Frontal cortex (tissue), 3 donors: ENCODE measurements at regions not wholly inside any gene's neighbourhood (a gene's known extent, or its start where the extent isn't known, plus 50 kb on each side); places are given as distances from the start of the nearest gene placed in this dataset.
"Not testable (repeated sequence)": the region's sequence is repeated elsewhere in the genome, so short reads cannot be mapped to it uniquely, and the experiment has no call there.

Experiments used
- DNase-seq, 2 donors: peaks; one replicate each; pipeline ENCODE4 v3.0.0; 2012; ENCODE audit warnings: low spot score in 2 of 2
- FAIRE-seq: peaks from 2 replicates; lab custom pipeline; 2012; peaks lifted over from hg19 to GRCh38; lab: Jason Lieb, UNC
- donor health status: control.
- donor health status: control.
- donor health status: control.

DNA sequence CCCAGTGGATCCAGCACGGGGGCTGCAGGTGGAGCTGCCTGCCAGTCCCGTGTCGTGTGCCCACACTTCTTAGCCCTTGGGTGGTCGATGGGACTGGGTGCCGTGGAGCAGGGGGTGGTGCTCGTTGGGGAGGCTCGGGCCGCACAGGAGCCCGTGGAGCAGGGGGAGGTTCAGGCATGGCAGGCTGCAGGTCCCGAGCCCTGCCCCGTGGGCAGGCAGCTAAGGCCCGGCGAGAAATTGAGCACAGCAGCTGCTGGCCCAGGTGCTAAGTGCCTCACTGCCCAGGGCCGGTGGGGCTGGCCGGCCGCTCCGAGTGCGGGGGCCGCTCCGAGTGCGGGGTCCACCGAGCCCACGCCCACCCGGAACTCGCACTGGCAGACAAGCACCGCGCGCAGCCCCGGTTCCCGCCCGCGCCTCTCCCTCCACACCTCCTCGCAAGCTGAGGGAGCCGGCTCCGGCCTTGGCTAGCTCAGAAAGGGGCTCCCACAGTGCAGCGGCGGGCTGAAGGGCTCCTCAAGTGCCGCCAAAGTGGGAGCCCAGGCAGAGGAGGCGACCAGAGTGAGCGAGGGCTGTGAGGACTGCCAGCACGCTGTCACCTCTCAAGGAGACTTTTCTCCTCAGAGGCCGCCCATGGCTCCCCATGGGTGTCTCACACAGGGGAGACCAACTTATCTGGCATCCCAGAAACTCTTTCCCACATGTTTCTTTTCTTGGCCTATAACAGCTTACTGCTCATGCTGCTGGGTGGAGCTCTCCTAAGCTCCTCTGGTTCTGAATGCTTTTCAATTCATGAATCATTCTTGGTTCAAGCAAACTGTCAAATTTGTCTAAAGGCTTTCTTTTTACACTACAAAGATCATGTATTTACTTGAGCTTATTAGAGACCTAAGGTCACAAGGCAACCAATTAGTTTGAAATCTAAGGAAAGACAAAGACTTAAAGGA is 885.1 kb downstream of the KCNT2 start:
- not testable (repeated sequence) for FAIRE-seq, DNase-seq

GRCh38 chr1:195722146-195722545 is 886.1 kb downstream of the KCNT2 start:
- DNase-seq, FAIRE-seq: not testable (repeated sequence)

- no peak for DNase-seq
- FAIRE-seq = no peak
Measured at GRCh38 chr1:195721210-195721971, 886.8 kb downstream of the KCNT2 start.

DNA sequence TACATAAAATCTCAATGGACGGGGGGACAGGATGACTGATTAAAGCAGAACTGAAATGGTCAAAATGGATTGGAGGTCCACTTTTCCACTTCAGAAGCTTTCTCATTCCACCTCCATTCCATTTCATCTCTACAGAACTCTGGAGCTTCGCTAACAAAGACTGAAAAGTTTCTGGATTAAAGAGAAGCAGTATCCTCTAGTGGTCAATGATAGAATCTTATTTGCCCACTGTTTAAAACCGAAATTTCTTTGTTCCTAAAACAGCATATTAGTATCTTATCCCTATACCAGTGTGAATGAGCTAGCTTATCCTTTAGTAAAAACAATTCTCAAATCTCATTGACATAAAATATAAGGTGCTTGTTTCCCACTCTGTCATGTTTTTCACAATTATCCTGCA is 890.6 kb downstream of the KCNT2 start:
- FAIRE-seq (no peak), DNase-seq (no peak)

DNA sequence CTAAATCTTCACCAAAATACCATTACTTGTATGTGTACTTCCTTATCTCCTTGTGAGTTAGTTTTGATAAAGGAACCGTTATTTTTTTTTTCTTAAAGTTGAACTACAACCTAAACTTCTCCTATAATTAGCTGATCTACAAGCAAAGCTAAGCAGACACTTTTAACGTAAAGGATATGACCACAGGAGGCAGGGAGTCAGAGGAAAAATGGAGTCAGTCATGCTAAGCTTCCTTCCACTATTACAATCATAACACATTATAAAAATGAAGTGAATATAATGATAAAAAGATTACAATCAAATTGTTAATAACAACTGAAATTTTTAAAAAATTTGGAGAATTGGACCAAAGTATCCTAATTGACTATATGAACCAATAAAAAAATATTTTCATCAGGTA is 892.6 kb downstream of the KCNT2 start:
- FAIRE-seq (no peak), DNase-seq (no peak)

DNA sequence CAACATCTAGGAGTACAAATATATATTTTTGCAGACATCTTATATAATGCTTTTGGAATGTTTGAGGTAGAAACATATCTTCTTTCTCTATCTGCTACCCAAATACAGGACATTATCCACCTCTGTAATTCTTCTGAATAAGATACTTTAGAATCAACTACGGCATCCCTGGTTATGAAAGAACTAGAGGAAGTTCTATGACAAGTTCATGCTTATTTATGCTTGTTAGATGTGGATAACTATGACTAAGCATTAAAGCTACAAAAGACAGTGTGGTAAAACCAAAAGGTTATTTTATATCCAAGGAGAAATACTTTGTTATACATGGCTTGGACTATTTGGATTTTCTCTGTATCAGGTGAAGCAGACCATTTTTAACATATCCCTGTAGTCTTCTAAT is 894.0 kb downstream of the KCNT2 start:
- no peak for DNase-seq
- no peak for FAIRE-seq

- no peak for DNase-seq
Measured at GRCh38 chr1:195709821-195710220, 898.4 kb downstream of the KCNT2 start.

GRCh38 chr1:195704028-195704427 is 904.2 kb downstream of the KCNT2 start:
- FAIRE-seq = no peak

More at GRCh38 chr1:195709821-195710220, 898.4 kb downstream of the KCNT2 start:
- FAIRE-seq = no peak

DNA sequence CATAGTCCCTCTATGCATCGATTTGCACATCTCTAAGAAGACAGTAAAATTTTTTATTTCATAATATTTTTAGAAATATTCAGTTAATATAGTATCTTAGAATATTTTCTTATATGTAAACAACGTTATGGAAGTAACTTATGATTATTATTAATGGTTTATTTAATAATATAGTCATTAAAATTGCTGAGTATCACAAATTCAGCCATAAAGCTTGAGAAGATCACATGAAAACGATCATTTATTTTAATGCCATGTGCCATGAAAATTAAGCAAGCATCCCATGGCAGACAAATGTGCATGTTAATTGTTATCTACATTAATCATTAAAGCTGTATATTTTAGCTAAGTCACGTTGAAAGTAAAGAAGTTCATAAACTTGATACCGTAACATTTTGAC is 907.1 kb downstream of the KCNT2 start:
- FAIRE-seq = no peak
- DNase-seq = no peak

More at GRCh38 chr1:195704028-195704427, 904.2 kb downstream of the KCNT2 start:
- DNase-seq = no peak

DNA sequence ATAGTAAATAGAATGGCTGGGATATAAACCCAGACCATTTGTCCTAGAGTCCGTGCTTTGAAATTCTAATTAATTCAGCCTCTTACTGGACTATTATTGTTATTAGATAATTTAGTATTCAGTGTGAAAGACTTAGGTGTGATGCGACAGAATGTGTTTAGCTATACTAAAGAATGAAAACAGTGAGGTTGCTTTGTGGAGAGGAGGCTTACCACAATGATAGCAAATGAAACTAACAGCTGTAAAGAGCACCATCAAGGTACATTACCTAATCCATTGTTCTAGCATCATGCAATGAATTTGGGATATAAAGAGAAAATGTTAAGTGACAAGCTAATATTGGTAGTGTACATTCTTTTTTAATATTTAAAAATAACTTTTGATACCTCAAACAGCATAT is 911.1 kb downstream of the KCNT2 start:
- FAIRE-seq (no peak), DNase-seq (no peak)

DNA sequence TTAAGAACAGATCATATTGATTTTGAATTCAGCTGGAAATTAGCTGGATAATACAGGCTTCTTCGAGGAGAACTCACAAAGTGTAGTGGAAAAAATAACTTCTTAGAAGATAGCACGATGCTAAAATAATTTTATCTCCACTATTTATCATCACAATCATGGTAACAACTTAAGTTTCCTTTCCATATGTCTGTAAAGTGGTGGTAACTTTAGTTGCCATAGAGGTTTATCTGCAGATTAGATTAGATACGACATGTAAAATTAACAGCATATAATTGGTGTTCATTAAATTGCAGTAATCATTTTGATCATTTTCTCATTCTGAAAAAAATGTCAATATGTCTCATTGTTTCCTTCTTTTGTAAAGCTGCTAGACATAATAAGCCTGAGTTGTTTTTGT is 921.5 kb downstream of the KCNT2 start:
- FAIRE-seq (no peak), DNase-seq (no peak)

DNA sequence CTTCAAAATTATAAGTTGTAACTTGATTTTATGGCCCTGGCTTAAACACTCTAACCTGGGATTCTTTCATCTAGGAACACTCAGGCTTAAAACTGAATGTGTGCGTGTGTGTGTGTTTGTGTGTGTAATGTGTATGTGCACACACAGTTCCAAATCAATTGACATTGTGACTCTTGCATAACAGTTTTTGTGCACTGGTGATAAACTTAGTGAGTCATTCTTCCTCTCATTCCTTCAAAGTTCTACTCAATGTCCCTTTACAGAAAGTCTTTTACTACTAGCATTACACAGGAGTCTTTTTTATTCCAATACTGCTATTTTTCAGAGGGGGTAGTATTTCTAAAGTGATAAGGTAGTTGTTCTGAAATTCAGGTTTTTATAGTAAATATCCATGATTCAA is 943.6 kb downstream of the KCNT2 start:
- FAIRE-seq (no peak), DNase-seq (no peak)

GRCh38 chr1:195663549-195664280 is 944.5 kb downstream of the KCNT2 start:
- DNase-seq = no peak
- no peak for FAIRE-seq

DNA sequence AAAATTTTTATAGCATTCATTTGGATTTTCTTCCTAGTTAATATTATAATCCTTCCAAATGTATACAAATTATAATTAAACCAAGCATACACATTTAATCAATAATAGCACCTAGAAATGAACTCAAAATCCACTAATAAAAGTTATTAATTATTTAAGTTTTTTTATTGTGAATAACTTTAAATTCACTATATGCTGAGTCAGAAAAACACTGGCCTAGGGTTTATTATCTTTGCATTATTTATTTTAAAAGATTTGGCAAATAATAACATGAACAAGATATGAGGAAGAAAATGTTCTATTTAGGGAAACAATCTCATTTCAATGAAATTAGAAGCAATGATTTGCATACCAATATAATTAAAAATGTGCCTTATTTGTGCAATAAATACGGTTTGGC is 951.5 kb downstream of the KCNT2 start:
- peak; percentile 37 for FAIRE-seq
- DNase-seq = no peak

DNA sequence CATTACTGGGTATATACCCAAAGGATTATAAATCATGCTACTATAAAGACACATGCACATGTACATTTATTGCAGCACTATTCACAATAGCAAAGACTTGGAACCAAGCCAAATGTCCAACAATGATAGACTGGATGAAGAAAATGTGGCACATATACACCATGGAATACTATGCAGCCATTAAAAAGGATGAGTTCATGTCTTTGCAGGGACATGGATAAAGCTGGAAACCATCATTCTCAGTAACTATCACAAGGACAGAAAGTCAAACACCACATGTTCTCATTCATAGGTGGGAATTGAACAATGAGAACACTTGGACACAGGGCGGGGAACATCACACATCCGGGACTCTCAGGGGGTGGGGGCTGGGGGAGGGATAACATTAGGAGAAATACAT is 959.4 kb downstream of the KCNT2 start:
- not testable (repeated sequence) for DNase-seq, FAIRE-seq

DNA sequence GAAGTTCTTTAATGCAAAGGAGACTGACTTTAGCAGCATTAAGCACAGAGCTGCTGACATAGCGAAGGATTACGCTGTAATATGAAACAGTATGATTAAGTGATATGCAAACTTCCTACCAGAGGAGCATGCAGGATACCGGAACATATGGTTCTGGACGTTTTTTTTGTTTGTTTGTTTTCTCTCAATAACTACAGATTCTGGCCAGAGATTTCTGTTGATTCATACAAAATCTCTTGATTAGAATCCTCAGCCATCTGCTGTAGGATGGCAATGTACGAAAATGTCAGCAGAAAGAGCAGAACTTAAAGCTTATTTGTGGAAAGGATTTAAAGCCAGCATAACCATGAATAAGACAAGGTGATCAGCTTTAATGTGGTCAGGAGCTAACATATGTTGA is 970.7 kb downstream of the KCNT2 start:
- FAIRE-seq (no peak), DNase-seq (no peak)

DNA sequence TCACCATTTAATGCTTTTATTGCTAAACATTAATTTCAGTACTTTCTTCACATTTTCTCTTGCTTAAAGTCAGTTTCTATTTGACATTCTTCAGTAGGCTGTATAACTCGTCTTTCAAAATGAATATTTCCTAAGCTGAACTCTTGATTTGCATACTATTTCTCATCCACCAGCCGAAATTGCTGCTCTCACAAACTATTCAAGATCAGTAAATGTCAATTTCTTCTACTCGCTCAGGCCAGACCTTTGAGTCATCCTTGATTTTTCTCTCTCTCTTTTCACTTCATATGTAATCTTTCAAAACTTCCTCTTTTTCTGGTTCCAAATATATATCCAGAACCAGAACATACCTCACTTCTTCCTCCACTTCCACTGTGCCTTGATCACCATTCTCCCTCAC is 990.0 kb downstream of the KCNT2 start:
- FAIRE-seq = no peak
- no peak for DNase-seq

DNA sequence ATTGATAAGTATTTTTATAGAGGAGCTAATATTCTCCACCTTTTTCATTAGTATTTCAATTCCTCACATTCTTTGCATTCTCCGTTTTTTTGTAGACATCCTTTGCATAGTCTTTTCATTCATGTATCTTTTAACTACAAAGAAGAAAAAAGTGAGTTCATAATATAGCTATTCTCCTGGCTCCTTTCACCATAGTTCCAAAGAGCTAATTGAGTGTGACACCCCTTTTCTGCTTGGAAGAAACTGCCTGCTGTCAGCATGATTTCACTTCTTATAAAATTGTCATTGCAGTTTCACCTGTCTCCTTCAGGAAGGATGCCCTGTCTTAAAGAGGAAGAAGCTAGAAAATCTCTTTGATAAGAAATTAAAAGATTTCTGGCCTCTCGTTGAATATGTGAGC is 991.1 kb downstream of the KCNT2 start:
- FAIRE-seq = no peak
- DNase-seq = no peak

GRCh38 chr1:195608883-195609282 is 999.4 kb downstream of the KCNT2 start:
- DNase-seq (no peak), FAIRE-seq (no peak)

DNA sequence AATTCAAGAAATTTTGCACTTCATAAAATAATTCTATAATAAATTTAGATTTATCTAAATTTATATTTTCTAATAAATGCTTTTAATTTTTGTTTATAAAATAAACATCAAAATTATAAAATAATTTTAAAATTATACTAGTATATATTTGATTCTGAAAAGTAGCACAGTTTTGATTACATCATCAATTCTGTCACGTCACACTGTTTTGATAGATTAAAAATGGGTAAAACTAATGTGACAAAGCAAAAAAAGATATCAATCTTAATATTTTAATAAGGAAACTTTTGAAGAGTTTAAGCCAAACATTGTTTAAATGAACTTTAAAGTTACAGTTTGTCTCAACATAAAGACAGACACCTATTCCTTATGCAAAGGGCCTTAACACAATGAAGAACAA is 1001.8 kb downstream of the KCNT2 start:
- FAIRE-seq (peak; percentile 97), DNase-seq (no peak)
